Dendritic cell treated with granulocyte-macrophage colony-stimulating factor and Interleukin-4, amounts not matched to agents 40 ng/mL and 50 ng/mL, for 4 days (primary cell): ENCODE measurements at regions not wholly inside any gene's neighbourhood (a gene's known extent, or its start where the extent isn't known, plus 50 kb on each side); places are given as distances from the start of the nearest gene placed in this dataset.

Experiments
- H3K27ac Mint-ChIP-seq: one replicate; pipeline ENCODE4 v1.8.0; 2022; ENCODE audit warnings: mild to moderate bottlenecking, mixed read lengths
- H3K27me3 Mint-ChIP-seq: one replicate; pipeline ENCODE4 v1.8.0; 2022; ENCODE audit warnings: mild to moderate bottlenecking, mixed read lengths
- H3K36me3 Mint-ChIP-seq: one replicate; pipeline ENCODE4 v1.8.0; 2022; ENCODE audit warnings: low read depth, mixed read lengths
- H3K4me1 Mint-ChIP-seq: one replicate; pipeline ENCODE4 v1.8.0; 2022; ENCODE audit warnings: low read depth, mixed read lengths
- H3K4me3 Mint-ChIP-seq: one replicate; pipeline ENCODE4 v1.8.0; 2022; ENCODE audit warnings: mild to moderate bottlenecking, moderate library complexity, mixed read lengths
- H3K9me3 Mint-ChIP-seq: one replicate; pipeline ENCODE4 v1.8.0; 2022; ENCODE audit warnings: mixed read lengths
- intact Hi-C: fragments of 100-400 bp; cut with micrococcal nuclease; formaldehyde crosslinking; loops from one replicate; pipeline ENCODE4 v1.15.0; 2022

- Mint-ChIP-seq H3K9me3 (peaks cover 27% of the 10 kb centered on the region), H3K27ac (no peak overlapping the region), H3K4me1 (no peaks in the 10 kb centered on the region), H3K36me3 (no peaks in the 10 kb centered on the region), H3K27me3 (no peaks in the 10 kb centered on the region), H3K4me3 (no peak overlapping the region)
- intact Hi-C loops, result no loop called here
Observed at GRCh38 chr2:107202962-107203591, 317.1 kb upstream of the ST6GAL2 start.

- Mint-ChIP-seq H3K27ac (no peak overlapping the region), H3K9me3 (peaks cover 17% of the 10 kb centered on the region), H3K27me3 (no peaks in the 10 kb centered on the region), H3K4me3 (no peak overlapping the region), H3K4me1 (no peaks in the 10 kb centered on the region), H3K36me3 (no peaks in the 10 kb centered on the region)
- intact Hi-C loops, result no loop called here
Observed at GRCh38 chr2:107215401-107216350, 329.7 kb upstream of the ST6GAL2 start.

GRCh38 chr2:107218208-107218607 is 332.2 kb upstream of the ST6GAL2 start:
- Mint-ChIP-seq H3K9me3 (peaks cover 11% of the 10 kb centered on the region), H3K27me3 (no peaks in the 10 kb centered on the region), H3K27ac (no peak overlapping the region), H3K4me3 (no peak overlapping the region), H3K4me1 (no peaks in the 10 kb centered on the region), H3K36me3 (no peaks in the 10 kb centered on the region)
- intact Hi-C loops, result no loop called here

GRCh38 chr2:107222466-107222865 is 336.5 kb upstream of the ST6GAL2 start:
- no peak overlapping the region for H3K4me3 Mint-ChIP-seq
- no peaks in the 10 kb centered on the region for H3K36me3 Mint-ChIP-seq
- intact Hi-C loops, result no loop called here
- no peaks in the 10 kb centered on the region for H3K4me1 Mint-ChIP-seq
- no peak overlapping the region for H3K27ac Mint-ChIP-seq
- H3K9me3 Mint-ChIP-seq, result peaks cover 9% of the 10 kb centered on the region
- no peaks in the 10 kb centered on the region for H3K27me3 Mint-ChIP-seq

GRCh38 chr2:107235491-107236254 is 349.7 kb upstream of the ST6GAL2 start:
- intact Hi-C loops, result no loop called here
- Mint-ChIP-seq H3K27me3 (no peaks in the 10 kb centered on the region), H3K9me3 (peaks cover 35% of the 10 kb centered on the region), H3K27ac (no peak overlapping the region), H3K36me3 (no peaks in the 10 kb centered on the region), H3K4me3 (no peak overlapping the region), H3K4me1 (no peaks in the 10 kb centered on the region)

- Mint-ChIP-seq H3K36me3 (no peaks in the 10 kb centered on the region), H3K9me3 (peaks cover 4% of the 10 kb centered on the region), H3K4me1 (no peaks in the 10 kb centered on the region), H3K27me3 (no peaks in the 10 kb centered on the region), H3K4me3 (no peak overlapping the region), H3K27ac (no peak overlapping the region)
- intact Hi-C loops, result no loop called here
Observed at GRCh38 chr2:107242811-107243210, 356.8 kb upstream of the ST6GAL2 start.

GRCh38 chr2:107248932-107249331 is 363.0 kb upstream of the ST6GAL2 start:
- no peak overlapping the region for H3K4me3 Mint-ChIP-seq
- no peaks in the 10 kb centered on the region for H3K36me3 Mint-ChIP-seq
- H3K27ac Mint-ChIP-seq, result no peak overlapping the region
- H3K9me3 Mint-ChIP-seq, result peaks cover 16% of the 10 kb centered on the region
- no peaks in the 10 kb centered on the region for H3K4me1 Mint-ChIP-seq
- H3K27me3 Mint-ChIP-seq, result no peaks in the 10 kb centered on the region
- intact Hi-C loops, result no loop called here

GRCh38 chr2:107255744-107256143 is 369.8 kb upstream of the ST6GAL2 start:
- H3K36me3 Mint-ChIP-seq, result no peaks in the 10 kb centered on the region
- no peak overlapping the region for H3K27ac Mint-ChIP-seq
- H3K4me1 Mint-ChIP-seq, result no peaks in the 10 kb centered on the region
- intact Hi-C loops, result no loop called here
- peaks cover 62% of the 10 kb centered on the region for H3K9me3 Mint-ChIP-seq
- H3K4me3 Mint-ChIP-seq, result no peak overlapping the region
- no peaks in the 10 kb centered on the region for H3K27me3 Mint-ChIP-seq

GRCh38 chr2:107258531-107259407 is 372.8 kb upstream of the ST6GAL2 start:
- H3K4me3 Mint-ChIP-seq, result no peak overlapping the region
- no peaks in the 10 kb centered on the region for H3K36me3 Mint-ChIP-seq
- no peaks in the 10 kb centered on the region for H3K4me1 Mint-ChIP-seq
- H3K9me3 Mint-ChIP-seq, result peaks cover 53% of the 10 kb centered on the region
- intact Hi-C loops, result no loop called here
- H3K27me3 Mint-ChIP-seq, result no peaks in the 10 kb centered on the region
- no peak overlapping the region for H3K27ac Mint-ChIP-seq

GRCh38 chr2:107259408-107260195 is 373.6 kb upstream of the ST6GAL2 start:
- Mint-ChIP-seq H3K36me3 (no peaks in the 10 kb centered on the region), H3K27ac (no peak overlapping the region), H3K27me3 (no peaks in the 10 kb centered on the region), H3K4me1 (no peaks in the 10 kb centered on the region), H3K4me3 (no peak overlapping the region), H3K9me3 (peaks cover 53% of the 10 kb centered on the region)
- intact Hi-C loops, result no loop called here

- H3K9me3 Mint-ChIP-seq, result peaks cover 20% of the 10 kb centered on the region
- H3K4me1 Mint-ChIP-seq, result no peaks in the 10 kb centered on the region
- H3K27ac Mint-ChIP-seq, result no peak overlapping the region
- H3K4me3 Mint-ChIP-seq, result no peak overlapping the region
- H3K27me3 Mint-ChIP-seq, result no peaks in the 10 kb centered on the region
- H3K36me3 Mint-ChIP-seq, result no peaks in the 10 kb centered on the region
- intact Hi-C loops, result no loop called here
Observed at GRCh38 chr2:107263628-107264027, 377.7 kb upstream of the ST6GAL2 start.

- Mint-ChIP-seq H3K36me3 (no peaks in the 10 kb centered on the region), H3K4me3 (no peak overlapping the region), H3K4me1 (no peaks in the 10 kb centered on the region), H3K9me3 (peaks cover 18% of the 10 kb centered on the region), H3K27me3 (no peaks in the 10 kb centered on the region), H3K27ac (no peak overlapping the region)
- intact Hi-C loops, result no loop called here
Observed at GRCh38 chr2:107264184-107264583, 378.2 kb upstream of the ST6GAL2 start.

GRCh38 chr2:107266555-107266954 is 380.6 kb upstream of the ST6GAL2 start:
- no peaks in the 10 kb centered on the region for H3K9me3 Mint-ChIP-seq
- H3K36me3 Mint-ChIP-seq, result no peaks in the 10 kb centered on the region
- H3K4me1 Mint-ChIP-seq, result no peaks in the 10 kb centered on the region
- H3K27me3 Mint-ChIP-seq, result no peaks in the 10 kb centered on the region
- intact Hi-C loops, result no loop called here
- no peak overlapping the region for H3K27ac Mint-ChIP-seq
- no peak overlapping the region for H3K4me3 Mint-ChIP-seq
